ENCODE measurements at regions not wholly inside any gene's neighbourhood (a gene's known extent, or its start where the extent isn't known, plus 50 kb on each side); places are given as distances from the start of the nearest gene placed in this dataset.

DNA sequence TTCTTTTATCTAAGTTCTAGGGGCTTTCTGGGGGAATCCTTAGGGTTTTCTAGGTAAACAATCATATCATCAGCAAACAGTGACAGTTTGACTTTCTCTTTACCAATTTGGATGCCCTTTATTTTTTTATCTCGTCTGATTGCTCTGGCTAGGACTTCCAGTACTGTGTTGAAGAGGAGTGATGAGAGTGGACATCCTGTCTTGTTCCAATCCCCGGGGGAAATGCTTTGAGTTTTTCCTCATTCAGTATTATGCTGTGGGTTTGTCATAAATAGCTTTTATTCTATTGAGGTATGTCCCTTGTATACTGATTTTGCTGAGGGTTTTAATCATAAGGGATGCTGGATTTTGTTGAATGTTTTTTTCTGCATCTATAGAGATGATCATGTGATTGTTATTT lies 549.5 kb downstream of the EPHA4 start:
- ChIA-PET POLR2A (no interaction called here), CTCF (no interaction called here)
- DNase-seq (no peak), ATAC-seq (no peak)
- peaks cover 5% of the 10 kb centered on the region for H3K27me3 Mint-ChIP-seq
- H3K36me3 Mint-ChIP-seq (ENCODE audit: low read depth), result no peaks in the 10 kb centered on the region
- no peaks in the 10 kb centered on the region for H3K9me3 Mint-ChIP-seq (ENCODE audit: low read depth)
- peaks cover 7% of the 10 kb centered on the region for H3K4me1 Mint-ChIP-seq
- H3K4me3 Mint-ChIP-seq, result no peak overlapping the region
- intact Hi-C loops (cut with DNase I, micrococcal nuclease), result no loop called here
- H3K27ac Mint-ChIP-seq, result no peak overlapping the region

DNA sequence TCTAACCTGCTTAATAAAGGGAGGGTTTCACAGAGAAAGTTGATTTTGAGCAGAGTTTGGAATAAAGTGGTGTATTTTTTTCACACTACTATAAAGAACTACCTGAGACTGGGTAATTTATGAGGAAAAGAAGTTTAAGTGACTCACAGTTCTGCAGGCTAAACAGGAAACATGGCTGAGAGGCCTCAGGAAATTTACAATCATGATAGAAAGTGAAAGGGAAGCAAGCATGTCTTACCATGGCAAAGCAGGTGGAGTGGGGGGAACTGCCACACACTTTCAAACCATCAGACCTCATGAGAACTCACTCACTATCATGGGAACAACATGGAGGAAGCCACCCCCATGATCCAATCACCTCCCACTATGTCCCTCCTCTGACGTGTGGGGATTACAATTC lies 546.7 kb downstream of the EPHA4 start:
- Mint-ChIP-seq H3K36me3 (ENCODE audit: low read depth) (no peaks in the 10 kb centered on the region), H3K4me3 (no peak overlapping the region), H3K27me3 (peaks cover 7% of the 10 kb centered on the region), H3K27ac (no peak overlapping the region), H3K9me3 (ENCODE audit: low read depth) (no peaks in the 10 kb centered on the region), H3K4me1 (peaks cover 7% of the 10 kb centered on the region)
- ATAC-seq, result no peak
- intact Hi-C loops (cut with DNase I, micrococcal nuclease), result no loop called here
- ChIA-PET POLR2A (no interaction called here), CTCF (no interaction called here)
- no peak for DNase-seq

DNA sequence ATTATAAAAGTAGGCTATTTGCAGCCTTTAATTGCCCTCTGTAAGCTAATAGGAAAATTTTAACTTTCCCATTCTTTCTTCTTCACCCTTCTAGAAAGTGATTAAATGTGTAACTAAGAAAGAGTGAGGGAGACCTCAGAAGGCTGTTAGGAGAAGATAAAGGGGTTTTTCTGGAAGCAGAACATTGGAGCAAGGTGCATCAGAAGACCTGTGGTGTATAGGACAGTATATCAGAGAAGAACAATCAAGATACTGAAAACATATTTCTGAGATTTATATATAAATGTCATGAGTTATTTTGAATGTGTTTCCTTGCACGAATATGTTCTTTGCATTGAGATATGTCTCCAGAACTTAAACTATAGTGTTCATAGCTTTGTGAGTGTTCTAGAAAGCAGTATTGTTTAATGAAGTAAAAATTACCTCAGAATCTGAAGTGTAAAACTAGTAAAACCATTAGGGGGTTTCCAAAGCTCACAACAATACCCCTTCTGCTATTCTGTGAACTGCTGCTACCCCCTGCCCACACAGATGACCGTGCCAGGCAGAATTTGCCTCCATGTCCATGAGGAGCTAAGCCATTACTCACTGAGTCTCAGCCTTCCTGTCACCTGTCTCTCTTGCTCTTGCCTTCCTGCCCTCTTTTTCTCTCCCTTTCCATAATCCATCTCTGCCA lies 537.9 kb downstream of the EPHA4 start:
- Mint-ChIP-seq H3K36me3 (ENCODE audit: low read depth) (no peaks in the 10 kb centered on the region), H3K27ac (no peak overlapping the region), H3K27me3 (no peaks in the 10 kb centered on the region), H3K4me1 (no peaks in the 10 kb centered on the region), H3K4me3 (no peak overlapping the region), H3K9me3 (ENCODE audit: low read depth) (no peaks in the 10 kb centered on the region)
- intact Hi-C loops (cut with DNase I, micrococcal nuclease), result no loop called here
- ATAC-seq (no peak), DNase-seq (no peak)
- CTCF ChIA-PET, result no interaction called here
- POLR2A ChIA-PET, result no interaction called here

DNA sequence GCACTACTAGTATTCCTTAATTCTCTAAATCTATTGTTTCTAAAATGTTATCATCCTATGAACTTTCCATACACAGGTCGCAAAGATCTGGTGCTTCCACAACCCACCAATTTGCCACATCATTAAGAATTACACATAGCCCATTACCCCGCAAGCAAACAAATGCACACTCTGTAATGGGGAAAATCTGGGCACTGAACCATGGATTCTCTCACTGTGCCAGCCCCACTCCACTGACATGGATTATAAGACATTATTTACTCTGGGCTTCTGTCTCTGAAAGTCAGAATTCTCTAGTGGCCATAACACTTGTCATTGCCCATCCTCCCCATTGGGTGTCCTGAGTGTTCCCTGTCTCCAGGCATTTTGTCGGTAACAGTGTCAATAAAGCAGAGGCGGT lies 537.1 kb downstream of the EPHA4 start:
- DNase-seq (no peak), ATAC-seq (no peak)
- H3K27me3 Mint-ChIP-seq, result no peaks in the 10 kb centered on the region
- H3K4me1 Mint-ChIP-seq, result no peaks in the 10 kb centered on the region
- H3K36me3 Mint-ChIP-seq (ENCODE audit: low read depth), result no peaks in the 10 kb centered on the region
- ChIA-PET POLR2A (no interaction called here), CTCF (no interaction called here)
- intact Hi-C loops (cut with DNase I, micrococcal nuclease), result no loop called here
- H3K27ac Mint-ChIP-seq, result no peak overlapping the region
- no peak overlapping the region for H3K4me3 Mint-ChIP-seq
- H3K9me3 Mint-ChIP-seq (ENCODE audit: low read depth), result no peaks in the 10 kb centered on the region

DNA sequence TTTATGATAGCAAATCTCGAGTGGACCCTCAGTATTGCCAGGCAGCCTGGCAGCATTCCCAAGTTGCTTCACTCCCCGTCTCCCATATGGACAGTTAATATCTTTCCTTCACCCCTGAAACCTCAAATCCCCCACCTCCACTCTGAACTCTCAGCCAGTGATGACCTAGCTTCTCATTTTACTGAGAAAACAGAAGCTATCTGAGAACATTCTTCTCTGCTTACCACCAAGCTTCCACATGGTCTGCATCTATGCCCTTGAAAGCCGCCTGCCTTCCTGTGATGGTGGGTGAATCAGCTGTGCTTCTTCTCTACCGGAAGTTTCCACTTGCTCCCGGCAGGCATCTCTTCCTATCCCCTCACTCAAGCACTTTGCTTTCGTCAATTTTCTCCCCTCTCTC lies 529.2 kb downstream of the EPHA4 start:
- POLR2A ChIA-PET, result no interaction called here
- no peaks in the 10 kb centered on the region for H3K9me3 Mint-ChIP-seq (ENCODE audit: low read depth)
- CTCF ChIA-PET, result no interaction called here

DNA sequence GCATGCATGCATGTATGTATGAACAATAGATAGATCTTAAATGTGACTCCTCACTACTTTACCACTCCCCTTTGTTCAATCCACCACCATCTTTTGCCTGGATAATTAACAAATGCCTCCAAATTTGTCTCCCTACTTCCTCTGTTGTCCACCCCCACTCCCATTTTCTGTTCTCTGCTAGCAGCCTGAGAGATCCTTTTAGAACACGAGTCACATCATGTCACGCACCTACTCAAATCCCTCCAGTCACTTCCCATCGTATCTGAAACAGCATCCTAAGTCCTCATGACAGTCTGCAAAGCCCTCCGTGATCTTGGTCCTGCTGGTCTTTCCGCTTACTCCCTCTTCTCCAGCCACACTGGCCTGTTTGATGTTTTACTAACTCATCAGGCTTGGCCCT lies 527.3 kb downstream of the EPHA4 start:
- intact Hi-C loops (cut with DNase I, micrococcal nuclease), result no loop called here
- H3K27me3 Mint-ChIP-seq, result peaks cover 4% of the 10 kb centered on the region
- H3K4me1 Mint-ChIP-seq, result no peaks in the 10 kb centered on the region
- POLR2A ChIA-PET, result no interaction called here
- no peaks in the 10 kb centered on the region for H3K9me3 Mint-ChIP-seq (ENCODE audit: low read depth)
- H3K4me3 Mint-ChIP-seq, result no peak overlapping the region
- no peaks in the 10 kb centered on the region for H3K36me3 Mint-ChIP-seq (ENCODE audit: low read depth)
- ATAC-seq, result no peak
- DNase-seq, result no peak
- CTCF ChIA-PET, result no interaction called here
- no peak overlapping the region for H3K27ac Mint-ChIP-seq

More for the DNA sequence above, 529.2 kb downstream of the EPHA4 start:
- DNase-seq (no peak), ATAC-seq (no peak)
- Mint-ChIP-seq H3K36me3 (ENCODE audit: low read depth) (no peaks in the 10 kb centered on the region), H3K4me3 (no peak overlapping the region), H3K27me3 (peaks cover 4% of the 10 kb centered on the region), H3K4me1 (no peaks in the 10 kb centered on the region), H3K27ac (no peak overlapping the region)
- intact Hi-C loops (cut with DNase I, micrococcal nuclease), result no loop called here

DNA sequence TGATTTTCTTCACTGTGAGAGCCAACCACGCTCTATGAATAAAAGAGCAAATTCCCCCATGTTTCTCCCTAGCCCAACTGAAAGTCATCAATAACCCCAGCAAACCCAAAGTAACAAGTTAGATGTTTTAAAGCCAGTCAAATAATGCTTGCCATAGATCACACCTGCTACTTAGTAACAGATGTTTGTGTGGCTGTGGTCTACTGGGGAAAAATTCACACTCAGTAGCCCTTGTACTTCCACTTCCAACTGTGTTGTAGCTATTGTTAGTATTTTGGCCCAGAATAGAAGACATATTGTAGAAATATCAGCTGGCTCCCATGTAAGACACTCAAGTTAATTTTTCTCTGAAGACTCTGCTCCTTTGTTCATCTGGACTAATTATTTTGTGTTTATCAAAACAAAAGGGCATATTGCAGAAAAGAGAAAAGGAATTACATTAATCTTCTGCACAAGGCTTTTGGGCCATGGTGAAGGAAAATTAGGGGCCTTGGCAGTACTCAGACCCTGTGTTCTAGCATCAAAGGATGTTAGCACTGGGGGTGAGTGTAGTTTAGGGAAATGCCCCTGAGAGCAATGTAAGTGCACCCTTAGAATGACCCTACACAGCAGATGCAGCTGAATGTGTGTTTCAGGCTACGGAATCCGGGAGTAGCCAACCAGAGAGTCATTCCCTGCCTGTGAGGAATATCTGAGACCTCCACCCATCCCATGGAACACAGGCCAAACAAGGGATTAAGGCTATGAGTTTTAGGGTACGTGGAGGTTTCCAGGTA lies 521.9 kb downstream of the EPHA4 start:
- Mint-ChIP-seq H3K27me3 (peaks cover 4% of the 10 kb centered on the region), H3K27ac (no peak overlapping the region), H3K4me1 (no peaks in the 10 kb centered on the region), H3K4me3 (no peak overlapping the region), H3K36me3 (ENCODE audit: low read depth) (no peaks in the 10 kb centered on the region), H3K9me3 (ENCODE audit: low read depth) (no peaks in the 10 kb centered on the region)
- intact Hi-C loops (cut with DNase I, micrococcal nuclease), result no loop called here
- ATAC-seq (no peak), DNase-seq (no peak)
- CTCF ChIA-PET, result no interaction called here
- POLR2A ChIA-PET, result no interaction called here

DNA sequence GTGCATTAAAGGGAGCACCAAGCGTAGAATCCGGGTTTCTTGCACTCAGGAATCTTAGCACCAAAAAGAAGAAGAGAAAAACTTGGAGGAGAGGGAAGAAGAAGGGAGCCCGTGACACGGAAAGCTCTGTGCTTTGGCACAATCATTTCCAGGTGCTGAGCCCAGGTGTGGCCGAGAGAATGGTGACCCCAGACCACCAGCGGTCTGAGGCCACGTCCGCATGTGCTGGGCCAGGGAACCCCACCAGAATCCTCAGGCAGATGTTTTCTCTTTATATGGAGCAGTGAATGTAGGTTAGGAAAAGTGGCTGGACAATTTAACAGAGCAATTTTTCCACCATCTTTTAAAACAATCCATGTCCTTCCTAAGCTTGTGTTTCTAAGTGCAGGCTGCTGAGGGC lies 520.9 kb downstream of the EPHA4 start:
- ChIA-PET POLR2A (no interaction called here), CTCF (no interaction called here)
- DNase-seq (no peak), ATAC-seq (no peak)
- intact Hi-C loops (cut with DNase I, micrococcal nuclease), result no loop called here
- no peaks in the 10 kb centered on the region for H3K9me3 Mint-ChIP-seq (ENCODE audit: low read depth)
- H3K4me1 Mint-ChIP-seq, result no peaks in the 10 kb centered on the region
- H3K27me3 Mint-ChIP-seq, result peaks cover 6% of the 10 kb centered on the region
- no peak overlapping the region for H3K4me3 Mint-ChIP-seq
- no peaks in the 10 kb centered on the region for H3K36me3 Mint-ChIP-seq (ENCODE audit: low read depth)
- H3K27ac Mint-ChIP-seq, result no peak overlapping the region

DNA sequence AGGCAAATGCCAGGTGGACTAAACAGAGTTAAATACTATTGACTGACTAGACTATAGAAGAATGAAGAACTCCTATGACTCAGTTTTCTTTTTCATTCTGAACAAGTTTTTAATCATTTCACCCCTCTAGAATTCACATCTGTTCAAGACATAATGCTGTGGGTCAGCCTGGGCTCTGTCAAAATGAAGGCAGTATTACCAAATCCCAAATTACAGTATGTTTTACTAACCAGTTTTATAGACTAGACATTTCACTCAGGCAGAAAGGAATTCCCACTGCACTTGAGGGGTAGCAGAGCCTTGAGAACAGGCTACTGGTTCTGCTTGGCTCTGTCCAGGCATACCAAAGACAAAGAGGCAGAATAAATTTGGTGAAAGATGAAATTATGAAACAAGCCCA lies 511.7 kb downstream of the EPHA4 start:
- no peaks in the 10 kb centered on the region for H3K36me3 Mint-ChIP-seq (ENCODE audit: low read depth)
- no peak overlapping the region for H3K27ac Mint-ChIP-seq
- ChIA-PET CTCF (no interaction called here), POLR2A (no interaction called here)
- H3K4me1 Mint-ChIP-seq, result no peaks in the 10 kb centered on the region
- H3K4me3 Mint-ChIP-seq, result no peak overlapping the region
- intact Hi-C loops (cut with DNase I, micrococcal nuclease), result no loop called here
- peaks cover 18% of the 10 kb centered on the region for H3K27me3 Mint-ChIP-seq
- no peak for DNase-seq
- peaks cover 4% of the 10 kb centered on the region for H3K9me3 Mint-ChIP-seq (ENCODE audit: low read depth)
- ATAC-seq, result no peak

DNA sequence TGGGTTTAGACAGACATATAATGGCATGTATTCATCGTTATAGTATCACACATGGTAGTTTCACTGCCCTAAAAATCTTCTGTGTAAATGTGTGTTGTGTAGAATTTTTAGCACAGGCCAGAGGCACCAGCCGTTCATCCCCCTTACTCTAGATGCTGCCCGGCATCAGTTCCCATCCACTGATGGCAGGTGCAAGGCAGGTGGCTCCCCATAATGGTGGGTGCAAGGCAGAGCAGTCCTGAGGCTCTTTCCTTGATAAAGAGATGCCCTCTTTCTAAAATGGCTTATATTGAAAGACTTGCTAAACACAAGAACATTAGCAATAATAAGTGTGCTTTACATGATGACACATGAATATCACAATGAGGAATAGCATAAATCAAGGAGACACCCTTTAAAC lies 508.5 kb downstream of the EPHA4 start:
- H3K4me1 Mint-ChIP-seq, result no peaks in the 10 kb centered on the region
- intact Hi-C loops (cut with DNase I, micrococcal nuclease), result no loop called here
- ATAC-seq (no peak), DNase-seq (no peak)
- no peak overlapping the region for H3K4me3 Mint-ChIP-seq
- H3K27me3 Mint-ChIP-seq, result peaks cover 16% of the 10 kb centered on the region
- ChIA-PET POLR2A (no interaction called here), CTCF (no interaction called here)
- H3K36me3 Mint-ChIP-seq (ENCODE audit: low read depth), result no peaks in the 10 kb centered on the region
- H3K9me3 Mint-ChIP-seq (ENCODE audit: low read depth), result peaks cover 2% of the 10 kb centered on the region
- H3K27ac Mint-ChIP-seq, result no peak overlapping the region

DNA sequence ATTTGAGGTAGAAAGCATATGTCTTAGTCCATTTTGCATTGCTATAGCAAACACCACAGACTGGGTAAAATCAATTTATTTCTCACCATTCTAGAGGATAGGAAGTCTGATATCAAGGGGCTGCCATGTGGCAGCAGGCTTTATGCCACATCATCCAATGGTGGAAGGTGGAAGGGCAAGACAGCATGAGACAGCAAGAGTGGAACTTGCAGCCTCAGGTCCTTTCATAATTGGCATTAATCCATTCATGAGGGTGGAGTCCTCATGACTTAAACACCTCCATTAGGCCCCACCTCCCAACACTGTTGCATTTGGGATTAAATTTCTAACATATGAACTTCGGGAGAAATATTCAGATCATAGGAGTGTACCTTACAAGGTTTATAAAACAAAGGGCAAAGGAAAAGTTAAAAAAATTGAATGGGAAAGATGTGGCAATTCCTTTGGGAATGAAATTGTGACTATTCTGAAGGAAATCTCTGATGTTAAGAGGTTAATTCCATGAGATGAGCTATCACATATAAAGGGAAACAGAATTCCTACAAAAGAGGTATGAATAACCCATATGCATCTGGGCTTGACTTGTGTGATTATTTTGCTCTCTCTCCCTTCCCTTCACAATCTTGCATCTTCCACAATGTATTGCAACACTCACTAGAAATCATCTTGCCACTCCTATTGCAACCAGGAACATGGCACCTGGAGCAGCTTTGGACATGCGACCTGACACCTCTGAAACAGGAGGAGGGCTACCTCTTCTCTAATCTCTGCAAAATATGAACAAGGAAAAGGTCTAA lies 507.8 kb downstream of the EPHA4 start:
- no peak overlapping the region for H3K27ac Mint-ChIP-seq
- intact Hi-C loops (cut with DNase I, micrococcal nuclease), result no loop called here
- no peaks in the 10 kb centered on the region for H3K36me3 Mint-ChIP-seq (ENCODE audit: low read depth)
- DNase-seq, result no peak
- peaks cover 15% of the 10 kb centered on the region for H3K27me3 Mint-ChIP-seq
- ChIA-PET POLR2A (no interaction called here), CTCF (interaction anchor here (0.5 kb wide), 1 partner anchor 1307 kb away, joined by 4 read pairs; no protein-coding TSS in a partner anchor)
- ATAC-seq, result no peak
- peaks cover 2% of the 10 kb centered on the region for H3K9me3 Mint-ChIP-seq (ENCODE audit: low read depth)
- H3K4me1 Mint-ChIP-seq, result no peaks in the 10 kb centered on the region
- H3K4me3 Mint-ChIP-seq, result no peak overlapping the region

DNA sequence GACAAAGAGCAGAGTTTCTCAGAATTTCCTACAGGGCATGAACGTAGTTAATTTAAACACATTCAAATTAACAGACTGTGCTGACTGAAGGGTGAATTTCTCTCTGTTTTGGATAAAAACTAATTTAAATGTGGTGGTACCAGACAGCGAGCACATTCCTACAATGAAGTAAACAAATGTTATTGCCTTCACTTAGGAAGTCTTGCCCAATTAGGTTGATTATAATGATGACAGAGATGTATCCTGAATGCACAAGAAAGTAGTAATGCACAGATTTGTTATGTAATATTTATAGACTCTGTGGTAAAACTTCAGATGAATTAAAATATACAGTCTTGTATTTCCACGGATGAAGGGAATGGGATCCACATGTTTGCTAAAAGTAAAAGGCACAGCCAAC lies 507.2 kb downstream of the EPHA4 start:
- ChIA-PET CTCF (no interaction called here), POLR2A (no interaction called here)
- Mint-ChIP-seq H3K27ac (no peak overlapping the region), H3K4me3 (no peak overlapping the region), H3K27me3 (peaks cover 10% of the 10 kb centered on the region), H3K9me3 (ENCODE audit: low read depth) (no peaks in the 10 kb centered on the region), H3K4me1 (no peaks in the 10 kb centered on the region), H3K36me3 (ENCODE audit: low read depth) (no peaks in the 10 kb centered on the region)
- intact Hi-C loops (cut with DNase I, micrococcal nuclease), result no loop called here
- ATAC-seq (no peak), DNase-seq (no peak)
